Ishikawa (cell line): ENCODE measurements at regions not wholly inside any gene's neighbourhood (a gene's known extent, or its start where the extent isn't known, plus 50 kb on each side); places are given as distances from the start of the nearest gene placed in this dataset.

ENCODE experiments used
- REST ChIP-seq: IDR thresholded peaks from 2 replicates; pipeline ENCODE4 v1.6.1; 2012; ENCODE audit warnings: low read depth, mild to moderate bottlenecking
- TCF12 ChIP-seq: IDR thresholded peaks from 2 replicates; pipeline ENCODE4 v1.6.1; 2012; ENCODE audit warnings: low read depth
- TF ChIP-seq, protein P1 (sequence below): IDR thresholded peaks from 2 replicates; pipeline ENCODE4 v1.6.1; 2012

DNA sequence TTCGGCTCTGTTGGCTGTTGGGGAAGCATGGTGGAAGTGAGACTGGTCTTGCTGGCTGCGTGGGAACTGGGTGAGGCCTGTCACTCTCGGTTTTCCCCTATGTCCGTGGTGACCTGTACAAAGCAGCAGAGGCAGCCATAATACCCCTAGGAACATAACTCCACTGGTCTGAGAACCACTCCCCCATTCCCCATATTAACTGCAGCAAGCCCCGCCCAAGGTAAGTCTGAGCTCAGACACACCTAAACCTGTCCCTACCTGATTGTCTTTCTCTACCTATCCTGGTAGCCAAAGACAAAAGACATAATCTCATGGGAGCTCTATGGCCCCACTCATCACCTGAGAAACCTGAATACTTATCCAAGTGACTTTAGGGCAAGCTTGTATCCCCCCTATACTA, 156.3 kb upstream of the PHACTR1 start:
- TF ChIP-seq REST = no peak
- no peak for TF ChIP-seq TCF12
- TF ChIP-seq, protein P1, sequence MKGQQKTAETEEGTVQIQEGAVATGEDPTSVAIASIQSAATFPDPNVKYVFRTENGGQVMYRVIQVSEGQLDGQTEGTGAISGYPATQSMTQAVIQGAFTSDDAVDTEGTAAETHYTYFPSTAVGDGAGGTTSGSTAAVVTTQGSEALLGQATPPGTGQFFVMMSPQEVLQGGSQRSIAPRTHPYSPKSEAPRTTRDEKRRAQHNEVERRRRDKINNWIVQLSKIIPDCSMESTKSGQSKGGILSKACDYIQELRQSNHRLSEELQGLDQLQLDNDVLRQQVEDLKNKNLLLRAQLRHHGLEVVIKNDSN = no peak
